HCT116 (cell line): ENCODE measurements at regions not wholly inside any gene's neighbourhood (a gene's known extent, or its start where the extent isn't known, plus 50 kb on each side); places are given as distances from the start of the nearest gene placed in this dataset.

Experiments
- ELF1 ChIP-seq: IDR thresholded peaks from 2 replicates; pipeline ENCODE4 v1.6.1; 2012; ENCODE audit warnings: low read depth, borderline replicate concordance
- EZH2 ChIP-seq: fragments of 200-600 bp; sonication (generic); IDR thresholded peaks from 2 replicates; pipeline ENCODE4 v1.6.1; 2017; ENCODE audit warnings: antibody characterized with exemption, mixed run types
- FOSL1 ChIP-seq: IDR thresholded peaks from 2 replicates; pipeline ENCODE4 v1.6.1; 2012; ENCODE audit warnings: low read depth
- JUND ChIP-seq: IDR thresholded peaks from 2 replicates; pipeline ENCODE4 v1.6.1; 2012
- POLR2A ChIP-seq: IDR thresholded peaks from 2 replicates; pipeline ENCODE4 v1.7.0; 2011; ENCODE audit warnings: borderline replicate concordance; ENCODE audit not compliant: insufficient read depth, insufficient read length; ENCODE audit errors: extremely low read depth
- POLR2AphosphoS5 ChIP-seq: IDR thresholded peaks from 2 replicates; pipeline ENCODE4 v1.6.1; 2011; ENCODE audit warnings: mild to moderate bottlenecking, low read depth, low read length, moderate library complexity
- REST ChIP-seq: IDR thresholded peaks from 2 replicates; pipeline ENCODE4 v1.6.1; 2012; ENCODE audit warnings: low read depth
- SP1 ChIP-seq: IDR thresholded peaks from 2 replicates; pipeline ENCODE4 v1.6.1; 2012; ENCODE audit warnings: low read depth
- TF ChIP-seq, protein P1 (sequence below), 3 experiments: fragments of 200-600 bp in 1 of 3; sonication (generic) in 1 of 3; IDR thresholded peaks in 2 of 3; conservative IDR thresholded peaks in 1 of 3; 2 replicates each; pipeline ENCODE4 v1.5.1; 2012 to 2017; ENCODE audit warnings: low read depth in 2 of 3, low read length in 2 of 3, antibody characterized with exemption in 1 of 3, borderline replicate concordance in 1 of 3, control low read depth in 1 of 3, mild to moderate bottlenecking in 1 of 3, mixed read lengths in 1 of 3, mixed run types in 1 of 3, moderate library complexity in 1 of 3; ENCODE audit not compliant: insufficient read depth in 1 of 3
- TF ChIP-seq, protein P2 (sequence below): IDR thresholded peaks from 2 replicates; pipeline ENCODE4 v1.6.1; 2012
- TF ChIP-seq, protein P3 (sequence below): IDR thresholded peaks from 2 replicates; pipeline ENCODE4 v1.6.1; 2012

GRCh38 chr2:56537756-56538155 is 354.0 kb downstream of the CCDC85A start:
- TF ChIP-seq SP1 = no peak
- no peak for TF ChIP-seq EZH2
- TF ChIP-seq FOSL1 = no peak
- TF ChIP-seq, protein P1, sequence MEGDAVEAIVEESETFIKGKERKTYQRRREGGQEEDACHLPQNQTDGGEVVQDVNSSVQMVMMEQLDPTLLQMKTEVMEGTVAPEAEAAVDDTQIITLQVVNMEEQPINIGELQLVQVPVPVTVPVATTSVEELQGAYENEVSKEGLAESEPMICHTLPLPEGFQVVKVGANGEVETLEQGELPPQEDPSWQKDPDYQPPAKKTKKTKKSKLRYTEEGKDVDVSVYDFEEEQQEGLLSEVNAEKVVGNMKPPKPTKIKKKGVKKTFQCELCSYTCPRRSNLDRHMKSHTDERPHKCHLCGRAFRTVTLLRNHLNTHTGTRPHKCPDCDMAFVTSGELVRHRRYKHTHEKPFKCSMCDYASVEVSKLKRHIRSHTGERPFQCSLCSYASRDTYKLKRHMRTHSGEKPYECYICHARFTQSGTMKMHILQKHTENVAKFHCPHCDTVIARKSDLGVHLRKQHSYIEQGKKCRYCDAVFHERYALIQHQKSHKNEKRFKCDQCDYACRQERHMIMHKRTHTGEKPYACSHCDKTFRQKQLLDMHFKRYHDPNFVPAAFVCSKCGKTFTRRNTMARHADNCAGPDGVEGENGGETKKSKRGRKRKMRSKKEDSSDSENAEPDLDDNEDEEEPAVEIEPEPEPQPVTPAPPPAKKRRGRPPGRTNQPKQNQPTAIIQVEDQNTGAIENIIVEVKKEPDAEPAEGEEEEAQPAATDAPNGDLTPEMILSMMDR (IDR thresholded peaks at IDR 0.05 in 2 of 3, conservative IDR thresholded peaks at IDR 0.05 in 1 of 3; ENCODE audit: borderline replicate concordance in 1 of 3, insufficient read depth in 1 of 3, low read depth in 2 of 3, low read length in 2 of 3) = no peak
- no peak for TF ChIP-seq POLR2A
- TF ChIP-seq, protein P2, sequence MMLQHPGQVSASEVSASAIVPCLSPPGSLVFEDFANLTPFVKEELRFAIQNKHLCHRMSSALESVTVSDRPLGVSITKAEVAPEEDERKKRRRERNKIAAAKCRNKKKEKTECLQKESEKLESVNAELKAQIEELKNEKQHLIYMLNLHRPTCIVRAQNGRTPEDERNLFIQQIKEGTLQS = no peak
- TF ChIP-seq JUND = no peak
- TF ChIP-seq, protein P3, sequence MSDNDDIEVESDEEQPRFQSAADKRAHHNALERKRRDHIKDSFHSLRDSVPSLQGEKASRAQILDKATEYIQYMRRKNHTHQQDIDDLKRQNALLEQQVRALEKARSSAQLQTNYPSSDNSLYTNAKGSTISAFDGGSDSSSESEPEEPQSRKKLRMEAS = no peak
- TF ChIP-seq POLR2AphosphoS5 = no peak
- no peak for TF ChIP-seq ELF1
- no peak for TF ChIP-seq REST
